ENCODE measurements at regions not wholly inside any gene's neighbourhood (a gene's known extent, or its start where the extent isn't known, plus 50 kb on each side); places are given as distances from the start of the nearest gene placed in this dataset.

- no peak for TF ChIP-seq REST (IDR thresholded peaks at IDR 0.05; ENCODE audit: low read depth, low read length)
- TF ChIP-seq EP300 (IDR thresholded peaks at IDR 0.05; ENCODE audit: borderline replicate concordance in 1 of 2, low read depth in 1 of 2, low read length in 1 of 2): no peak
- TF ChIP-seq FOXJ3 (CRISPR knock-in tag; IDR thresholded peaks at IDR 0.05): no peak
- TF ChIP-seq JUND (IDR thresholded peaks at IDR 0.05): no peak
Observed at GRCh38 chr3:118110211-118110610, 924.4 kb downstream of the IGSF11 start (continued).

GRCh38 chr3:118116991-118117390 is 917.7 kb downstream of the IGSF11 start:
- Histone ChIP-seq H3K9ac (no peak overlapping the region), H3K9me2 (no peaks in the 10 kb centered on the region), H3K36me3 (replicated peaks in 1 of 2; ENCODE audit: control insufficient read depth in 1 of 2, insufficient read depth in 2 of 2, low read length in 1 of 2) (no peaks in the 10 kb centered on the region), H3K79me2 (ENCODE audit: insufficient read depth) (no peaks in the 10 kb centered on the region), H3K4me3 (ENCODE audit: low read depth in 2 of 2, low read length in 1 of 2) (no peak overlapping the region), H3F3A (replicated peaks; ENCODE audit: insufficient read depth) (no peaks in the 10 kb centered on the region), H3K27me3 (ENCODE audit: insufficient read depth) (no peaks in the 10 kb centered on the region), H3K9me3 (no peaks in the 10 kb centered on the region), H2AFZ (ENCODE audit: low read depth) (no peak overlapping the region), H3K4me2 (no peak overlapping the region), H3K27ac (ENCODE audit: low read depth in 2 of 2, low read length in 1 of 2) (no peak overlapping the region), H4K20me1 (ENCODE audit: insufficient read depth) (no peaks in the 10 kb centered on the region), H3K4me1 (ENCODE audit: control insufficient read depth in 1 of 2, insufficient read depth in 2 of 2, low read depth in 1 of 2, low read length in 1 of 2) (no peaks in the 10 kb centered on the region)
- 74% methylated on average over 3 of the region's 3 CpGs for WGBS (ENCODE audit: low lambda C conversion rate)
- no peak for TF ChIP-seq EP300 (IDR thresholded peaks at IDR 0.05; ENCODE audit: borderline replicate concordance in 1 of 2, low read depth in 1 of 2, low read length in 1 of 2)
- TF ChIP-seq POLR2AphosphoS5 (IDR thresholded peaks at IDR 0.05; ENCODE audit: low read depth, low read length): no peak
- TF ChIP-seq NFIC (IDR thresholded peaks at IDR 0.05; ENCODE audit: borderline replicate concordance): no peak
- no peak for TF ChIP-seq USF1 (IDR thresholded peaks at IDR 0.05; ENCODE audit: borderline replicate concordance, low read depth)
- no peak for TF ChIP-seq FOXJ3 (CRISPR knock-in tag; IDR thresholded peaks at IDR 0.05)
- TF ChIP-seq RAD21 (IDR thresholded peaks at IDR 0.05; ENCODE audit: low read length): no peak
- TF ChIP-seq RFX5 (IDR thresholded peaks at IDR 0.05; ENCODE audit: low read length): no peak
- no peak for TF ChIP-seq FOXM1 (IDR thresholded peaks at IDR 0.05; ENCODE audit: low read depth)
- no peak for TF ChIP-seq RXRA (IDR thresholded peaks at IDR 0.05; ENCODE audit: borderline replicate concordance, low read depth)
- TF ChIP-seq TEAD4 (IDR thresholded peaks at IDR 0.05; ENCODE audit: borderline replicate concordance, insufficient read depth): no peak
- TF ChIP-seq PBX3 (IDR thresholded peaks at IDR 0.05): no peak
- ChIA-PET POLR2A (no interaction called here), CTCF (interaction anchor here (1.2 kb wide), 1 partner anchor 11 kb away, joined by 3 read pairs; no protein-coding TSS in a partner anchor)
- DNase-seq: no peak
